Ascending aorta (tissue), 2 donors: ENCODE measurements at regions not wholly inside any gene's neighbourhood (a gene's known extent, or its start where the extent isn't known, plus 50 kb on each side); places are given as distances from the start of the nearest gene placed in this dataset.

Source experiments
- DNase-seq, 2 donors: peaks; one replicate each; pipeline ENCODE4 v3.0.0-alpha.2; 2019; ENCODE audit warnings: low spot score in 2 of 2
- H3K27ac ChIP-seq, 2 donors: fragments of 200-600 bp; sonication (generic); one replicate each; pipeline ENCODE4 v1.5.1; 2016 to 2017; ENCODE audit warnings: mild to moderate bottlenecking in 1 of 2
- H3K27me3 ChIP-seq: fragments of 200-600 bp; sonication (generic); one replicate; pipeline ENCODE4 v1.5.1; 2017
- H3K36me3 ChIP-seq, 2 donors: fragments of 200-600 bp; sonication (generic); one replicate each; pipeline ENCODE4 v1.5.1; 2016
- H3K4me1 ChIP-seq, 2 donors: fragments of 200-600 bp; sonication (generic); one replicate each; pipeline ENCODE4 v1.5.1; 2016 to 2017; ENCODE audit warnings: mild to moderate bottlenecking in 1 of 2
- H3K4me3 ChIP-seq, 2 donors: fragments of 200-600 bp; sonication (generic); one replicate each; pipeline ENCODE4 v1.5.1; 2016 to 2017; ENCODE audit warnings: mild to moderate bottlenecking in 1 of 2
- H3K9me3 ChIP-seq, 2 donors: fragments of 200-600 bp; sonication (generic); one replicate each; pipeline ENCODE4 v1.5.1; 2016
- CTCF ChIP-seq, 3 experiments: fragments of 200-600 bp in 2 of 3; fragments of 450-650 bp in 1 of 3; sonication (generic) in 2 of 3; IDR thresholded peaks; one replicate each; pipeline ENCODE4 v1.5.1; 2016 to 2019; ENCODE audit warnings: antibody characterized with exemption in 3 of 3, mild to moderate bottlenecking in 1 of 3, moderate library complexity in 1 of 3
- intact Hi-C: fragments of 100-400 bp; cut with DNase I; formaldehyde crosslinking; loops from one replicate; pipeline ENCODE4 v1.15.1; 2023

GRCh38 chr2:103638978-103639377 lies 877.1 kb downstream of the TMEM182 start:
- TF ChIP-seq CTCF (IDR thresholded peaks at IDR 0.05) = no peak
- intact Hi-C loops = no loop called here
- H3K4me1 ChIP-seq = no peaks in the 10 kb centered on the region

GRCh38 chr2:103656558-103656957 lies 894.7 kb downstream of the TMEM182 start:
- no peak for TF ChIP-seq CTCF (IDR thresholded peaks at IDR 0.05)
- intact Hi-C loops = no loop called here
- H3K4me3 ChIP-seq = no peak overlapping the region

More at GRCh38 chr2:103638978-103639377, 877.1 kb downstream of the TMEM182 start:
- Histone ChIP-seq H3K27ac (no peak overlapping the region), H3K9me3 (no peaks in the 10 kb centered on the region), H3K4me3 (no peak overlapping the region), H3K36me3 (no peaks in the 10 kb centered on the region), H3K27me3 (no peaks in the 10 kb centered on the region)
- DNase-seq = no peak

GRCh38 chr2:103660519-103660918 lies 898.7 kb downstream of the TMEM182 start:
- Histone ChIP-seq H3K27ac (no peak overlapping the region), H3K4me3 (no peak overlapping the region), H3K36me3 (no peaks in the 10 kb centered on the region), H3K4me1 (no peaks in the 10 kb centered on the region), H3K9me3 (no peaks in the 10 kb centered on the region), H3K27me3 (no peaks in the 10 kb centered on the region)
- no peak for TF ChIP-seq CTCF (IDR thresholded peaks at IDR 0.05)
- intact Hi-C loops = no loop called here
- DNase-seq = no peak

More at GRCh38 chr2:103656558-103656957, 894.7 kb downstream of the TMEM182 start:
- Histone ChIP-seq H3K27ac (no peak overlapping the region), H3K9me3 (no peaks in the 10 kb centered on the region), H3K27me3 (no peaks in the 10 kb centered on the region), H3K36me3 (no peaks in the 10 kb centered on the region), H3K4me1 (no peaks in the 10 kb centered on the region)
- DNase-seq = no peak

- intact Hi-C loops = no loop called here
- H3K9me3 ChIP-seq = no peaks in the 10 kb centered on the region
- no peak for DNase-seq
- no peak for TF ChIP-seq CTCF (IDR thresholded peaks at IDR 0.05)
- H3K27me3 ChIP-seq = no peaks in the 10 kb centered on the region
- H3K4me3 ChIP-seq = no peak overlapping the region
- no peaks in the 10 kb centered on the region for H3K36me3 ChIP-seq
- H3K4me1 ChIP-seq = no peaks in the 10 kb centered on the region
- H3K27ac ChIP-seq = no peak overlapping the region
Measured at GRCh38 chr2:103660947-103661346, 899.1 kb downstream of the TMEM182 start.

- no peaks in the 10 kb centered on the region for H3K27me3 ChIP-seq
- no peak for TF ChIP-seq CTCF (IDR thresholded peaks at IDR 0.05)
- no peaks in the 10 kb centered on the region for H3K4me1 ChIP-seq
- DNase-seq = no peak
- intact Hi-C loops = no loop called here
- no peaks in the 10 kb centered on the region for H3K36me3 ChIP-seq
- no peak overlapping the region for H3K27ac ChIP-seq
- no peaks in the 10 kb centered on the region for H3K9me3 ChIP-seq
- H3K4me3 ChIP-seq = no peak overlapping the region
Measured at GRCh38 chr2:103664690-103665089, 902.9 kb downstream of the TMEM182 start.

- intact Hi-C loops = no loop called here
- H3K36me3 ChIP-seq = no peaks in the 10 kb centered on the region
- H3K4me3 ChIP-seq = no peak overlapping the region
- no peaks in the 10 kb centered on the region for H3K27me3 ChIP-seq
- H3K27ac ChIP-seq = no peak overlapping the region
- H3K9me3 ChIP-seq = no peaks in the 10 kb centered on the region
- TF ChIP-seq CTCF (IDR thresholded peaks at IDR 0.05) = no peak
- DNase-seq = no peak
- no peaks in the 10 kb centered on the region for H3K4me1 ChIP-seq
Measured at GRCh38 chr2:103667335-103667884, 905.6 kb downstream of the TMEM182 start.
